OCI-LY1 (cell line): ENCODE measurements at regions not wholly inside any gene's neighbourhood (a gene's known extent, or its start where the extent isn't known, plus 50 kb on each side); places are given as distances from the start of the nearest gene placed in this dataset.

Experiments
- CTCF ChIP-seq: fragments of 200-600 bp; sonication (generic), shearing (Covaris generic); IDR thresholded peaks from 2 replicates; pipeline ENCODE4 v1.5.1; 2017; ENCODE audit warnings: mild to moderate bottlenecking, antibody characterized with exemption, low read length, moderate library complexity, mixed read lengths
- EZH2 ChIP-seq: fragments of 200-600 bp; sonication (generic), shearing (Covaris generic); IDR thresholded peaks from 2 replicates; pipeline ENCODE4 v1.8.0; 2017; ENCODE audit warnings: borderline replicate concordance, mixed run types, mild to moderate bottlenecking, antibody characterized with exemption, low read length, moderate library complexity, mixed read lengths

DNA sequence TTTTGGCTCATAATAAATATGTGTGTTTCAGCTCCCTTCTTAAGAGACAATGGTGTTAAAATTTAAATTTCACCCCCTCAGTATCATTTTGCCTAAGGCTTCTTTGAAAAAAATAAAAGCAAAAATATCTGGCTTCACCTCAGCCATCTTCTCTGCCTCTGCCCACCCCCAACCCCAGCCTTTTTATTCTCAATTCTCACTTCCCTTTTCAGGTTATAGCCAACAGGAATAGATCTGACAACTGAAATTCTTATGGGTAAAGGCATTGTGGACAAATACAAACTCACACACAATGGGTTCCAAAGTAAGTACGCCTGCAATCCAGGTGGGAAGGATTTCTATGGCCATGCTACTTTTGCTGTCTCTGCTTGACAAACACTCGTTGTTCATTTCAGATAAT is 399.0 kb upstream of the ARRDC4 start:
- TF ChIP-seq CTCF (no peak), EZH2 (no peak)
